GM12872 (cell line): ENCODE measurements at regions not wholly inside any gene's neighbourhood (a gene's known extent, or its start where the extent isn't known, plus 50 kb on each side); places are given as distances from the start of the nearest gene placed in this dataset.

Experiments used
- CTCF ChIP-seq: IDR thresholded peaks from 3 replicates; pipeline ENCODE4 v1.5.1; 2011; ENCODE audit warnings: low read depth, mild to moderate bottlenecking, low read length, moderate library complexity; ENCODE audit not compliant: insufficient read depth

- TF ChIP-seq CTCF: no peak
Observed at GRCh38 chr3:159624616-159625015, 364.0 kb upstream of the IL12A start.

- TF ChIP-seq CTCF: no peak
Observed at GRCh38 chr3:159625594-159625993, 363.0 kb upstream of the IL12A start.

DNA sequence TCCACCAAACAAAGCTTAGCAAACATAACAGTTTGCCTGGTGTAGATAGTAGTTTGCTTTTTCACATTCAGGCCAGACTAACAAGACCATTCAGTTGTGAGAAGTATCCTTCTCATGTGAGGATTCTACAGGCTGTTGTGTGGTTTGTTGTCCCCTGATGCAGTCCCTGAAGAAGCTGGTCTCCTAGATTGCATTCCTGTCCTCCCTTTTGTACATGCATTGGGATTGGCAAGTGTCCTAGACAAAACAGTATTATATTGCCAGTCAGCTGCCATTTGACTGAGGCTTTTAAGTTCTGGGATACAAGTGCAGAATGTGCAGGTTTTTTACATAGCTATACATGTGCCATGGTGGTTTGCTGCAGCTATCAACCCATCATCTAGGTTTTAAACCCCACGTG is 362.0 kb upstream of the IL12A start:
- TF ChIP-seq CTCF: no peak

- no peak for TF ChIP-seq CTCF
Observed at GRCh38 chr3:159627229-159627628, 361.4 kb upstream of the IL12A start.

- no peak for TF ChIP-seq CTCF
Observed at GRCh38 chr3:159627634-159628033, 361.0 kb upstream of the IL12A start.

GRCh38 chr3:159629329-159630084 is 359.1 kb upstream of the IL12A start:
- no peak for TF ChIP-seq CTCF

- no peak for TF ChIP-seq CTCF
Observed at GRCh38 chr3:159631226-159631625, 357.4 kb upstream of the IL12A start.
